GM12878 (cell line): ENCODE measurements at regions not wholly inside any gene's neighbourhood (a gene's known extent, or its start where the extent isn't known, plus 50 kb on each side); places are given as distances from the start of the nearest gene placed in this dataset.

ENCODE experiments used
- ATAC-seq: fragments of 200-7000 bp; cut with Tn5 transposase; 3 replicates; pipeline ENCODE4 v1.9.1; 2020; ENCODE audit warnings: mild to moderate bottlenecking, moderate library complexity
- BruUV-seq: library from RNA; stranded (reverse); fragments of 400-500 nt; replicated peaks from 2 replicates; lab custom pipeline; 2021; lab: Mats Ljungman, UMichigan
- CTCF ChIA-PET: fragments of 300-600 bp; sonication (Branson Sonifier 250); formaldehyde crosslinking; extraction: SDS; loops from one replicate; lab custom pipeline; 2021; ENCODE audit warnings: inconsistent platforms; lab: Yijun Ruan, JAX
- POLR2A ChIA-PET: fragments of 350-600 bp; formaldehyde crosslinking; extraction: SDS; loops from one replicate; lab custom pipeline; 2021; ENCODE audit warnings: inconsistent platforms; lab: Charles Lee
- RAD21 ChIA-PET: fragments of 300-600 bp; sonication (Branson Sonifier 250); formaldehyde crosslinking; loops from one replicate; lab custom pipeline; 2023; ENCODE audit warnings: antibody characterized with exemption; ENCODE audit not compliant: unreplicated experiment; lab: Charles Lee
- SMC1A ChIA-PET: fragments of 300-600 bp; sonication (Branson Sonifier 250); formaldehyde crosslinking; loops from one replicate; lab custom pipeline; 2023; ENCODE audit not compliant: unreplicated experiment, uncharacterized antibody; lab: Charles Lee
- DNase-seq: peaks from one replicate; pipeline ENCODE4 v3.0.0-alpha.2; 2011; ENCODE audit warnings: low read depth, low spot score
- FAIRE-seq: peaks from 3 replicates; lab custom pipeline; 2011; peaks lifted over from hg19 to GRCh38; lab: Jason Lieb, UNC
- H2AFZ ChIP-seq: 2 replicates; pipeline ENCODE4 v1.6.0; 2011; ENCODE audit warnings: low read depth, low read length, control low read depth; ENCODE audit not compliant: control insufficient read depth
- H3K27ac ChIP-seq: 2 replicates; pipeline ENCODE4 v1.5.1; 2011; ENCODE audit warnings: control low read depth; ENCODE audit not compliant: control insufficient read depth, insufficient read depth
- H3K27me3 ChIP-seq, 2 experiments: replicated peaks in 1 of 2; 2 replicates each; pipeline versions ENCODE4 v1.6.0 to v1.6.1; 2011; ENCODE audit warnings: low read length in 1 of 2; ENCODE audit not compliant: control insufficient read depth in 2 of 2, insufficient read depth in 2 of 2
- H3K36me3 ChIP-seq, 2 experiments: 2 replicates each; pipeline ENCODE4 v1.5.1; 2011; ENCODE audit warnings: low read length in 1 of 2; ENCODE audit not compliant: control insufficient read depth in 2 of 2, insufficient read depth in 2 of 2
- H3K4me1 ChIP-seq: 2 replicates; pipeline ENCODE4 v1.6.1; 2011; ENCODE audit warnings: mild to moderate bottlenecking, low read length, moderate library complexity, mixed read lengths; ENCODE audit not compliant: control insufficient read depth, insufficient read depth
- H3K4me2 ChIP-seq: 2 replicates; pipeline ENCODE4 v1.6.0; 2011; ENCODE audit warnings: control low read depth; ENCODE audit not compliant: control insufficient read depth, insufficient read depth
- H3K4me3 ChIP-seq: fragments of 200-600 bp; sonication (generic); 2 replicates; pipeline ENCODE4 v1.5.1; 2016
- H3K79me2 ChIP-seq: 2 replicates; pipeline ENCODE4 v1.6.0; 2011; ENCODE audit warnings: low read length; ENCODE audit not compliant: control insufficient read depth, insufficient read depth
- H3K9ac ChIP-seq: 2 replicates; pipeline ENCODE4 v1.8.0; 2011; ENCODE audit warnings: low read length, control low read depth, mixed read lengths; ENCODE audit not compliant: control insufficient read depth, insufficient read depth
- H3K9me3 ChIP-seq: replicated peaks from 3 replicates; pipeline ENCODE4 v1.5.1; 2011; ENCODE audit warnings: mild to moderate bottlenecking, low read length; ENCODE audit not compliant: control insufficient read depth, insufficient read depth
- H4K20me1 ChIP-seq: 2 replicates; pipeline ENCODE4 v1.6.0; 2011; ENCODE audit not compliant: control insufficient read depth, insufficient read depth
- BMI1 ChIP-seq: fragments of 450-650 bp; IDR thresholded peaks from 2 replicates; pipeline ENCODE4 v1.6.1; 2016; ENCODE audit warnings: mild to moderate bottlenecking, moderate library complexity, borderline replicate concordance
- E2F8 ChIP-seq: fragments of 450-650 bp; IDR thresholded peaks from 2 replicates; pipeline ENCODE4 v1.6.1; 2018; ENCODE audit warnings: mild to moderate bottlenecking, low read depth, moderate library complexity; ENCODE audit not compliant: partially characterized antibody
- ESRRA ChIP-seq: IDR thresholded peaks from 2 replicates; pipeline ENCODE4 v1.6.1; 2012; ENCODE audit warnings: mild to moderate bottlenecking, low read length, improper control_type of control experiment
- IRF4 ChIP-seq: IDR thresholded peaks from 2 replicates; pipeline ENCODE4 v1.6.1; 2011; ENCODE audit warnings: low read depth, low read length
- MXI1 ChIP-seq: fragments of 150-350 bp; IDR thresholded peaks from 2 replicates; pipeline ENCODE4 v1.6.1; 2011; ENCODE audit warnings: low read depth, mild to moderate bottlenecking, inconsistent platforms, low read length, improper control_type of control experiment
- MYB ChIP-seq: fragments of 150-350 bp; IDR thresholded peaks from 2 replicates; pipeline ENCODE4 v1.6.1; 2014; ENCODE audit warnings: mild to moderate bottlenecking, low read depth, low read length, borderline replicate concordance
- NR2C1 ChIP-seq: fragments of 450-650 bp; IDR thresholded peaks from 2 replicates; pipeline ENCODE4 v1.6.1; 2017; ENCODE audit warnings: antibody characterized with exemption, mild to moderate bottlenecking, moderate library complexity
- POLR2A ChIP-seq: IDR thresholded peaks from 2 replicates; pipeline ENCODE4 v1.6.1; 2011; ENCODE audit warnings: low read depth, mild to moderate bottlenecking, low read length
- RB1 ChIP-seq: fragments of 450-650 bp; formaldehyde crosslinking; IDR thresholded peaks from 2 replicates; pipeline ENCODE4 v1.6.1; 2017; ENCODE audit warnings: mild to moderate bottlenecking, borderline replicate concordance
- SKIL ChIP-seq: fragments of 450-650 bp; IDR thresholded peaks from 2 replicates; pipeline ENCODE4 v1.6.1; 2017; ENCODE audit warnings: mild to moderate bottlenecking, low read depth, inconsistent platforms; ENCODE audit not compliant: poor library complexity, severe bottlenecking
- SMAD1 ChIP-seq: fragments of 450-650 bp; IDR thresholded peaks from 2 replicates; pipeline ENCODE4 v1.6.1; 2018; ENCODE audit warnings: mild to moderate bottlenecking, low read depth; ENCODE audit not compliant: partially characterized antibody
- STAT3 ChIP-seq: IDR thresholded peaks from 2 replicates; pipeline ENCODE4 v1.6.1; 2011; ENCODE audit warnings: low read depth, low read length, improper control_type of control experiment
- SUPT20H ChIP-seq: IDR thresholded peaks from 2 replicates; pipeline ENCODE4 v1.6.1; 2011; ENCODE audit warnings: low read depth, mild to moderate bottlenecking, low read length, moderate library complexity, borderline replicate concordance; ENCODE audit not compliant: control insufficient read depth
- TARDBP ChIP-seq: IDR thresholded peaks from 2 replicates; pipeline ENCODE4 v1.6.1; 2016; ENCODE audit warnings: borderline replicate concordance
- ZNF207 ChIP-seq: fragments of 450-650 bp; IDR thresholded peaks from 2 replicates; pipeline ENCODE4 v1.6.1; 2014; ENCODE audit warnings: antibody characterized with exemption, mild to moderate bottlenecking, borderline replicate concordance
- ZNF384 ChIP-seq: IDR thresholded peaks from 2 replicates; pipeline ENCODE4 v1.6.1; 2012; ENCODE audit warnings: low read depth, mild to moderate bottlenecking, low read length, improper control_type of control experiment, borderline replicate concordance
- WGBS: methylation state at CpG from one replicate; pipeline ENCODE4 v1.1.6; 2016; ENCODE audit warnings: low lambda C conversion rate; ENCODE audit not compliant: insufficient replicate concordance, insufficient coverage; ENCODE audit errors: missing lambda C conversion rate; 5-methylcytosine and 5-hydroxymethylcytosine counted together
- in situ Hi-C: fragments of 300-500 bp; cut with MboI; formaldehyde crosslinking; loops from 9 replicates; pipeline ENCODE4 v1.14.3; 2018; ENCODE audit warnings: mixed read lengths
- intact Hi-C: fragments of 100-400 bp; cut with micrococcal nuclease; formaldehyde crosslinking; loops from one replicate; pipeline ENCODE4 v1.14.2; 2022; ENCODE audit not compliant: unreplicated experiment

- TF ChIP-seq E2F8: no peak
- no peak for TF ChIP-seq STAT3
Observed at GRCh38 chrX:67100031-67100884, 443.6 kb upstream of the AR start (continued).

GRCh38 chrX:67094061-67094460, 449.8 kb upstream of the AR start:
- no peak for FAIRE-seq
- ChIA-PET CTCF (no interaction called here), SMC1A (no interaction called here), RAD21 (no interaction called here), POLR2A (no interaction called here)
- Histone ChIP-seq H3K9ac (no peak overlapping the region), H2AFZ (no peak overlapping the region), H4K20me1 (no peaks in the 10 kb centered on the region), H3K36me3 (no peaks in the 10 kb centered on the region), H3K4me3 (no peak overlapping the region), H3K9me3 (no peaks in the 10 kb centered on the region), H3K4me2 (no peak overlapping the region), H3K27ac (no peak overlapping the region), H3K27me3 (no peaks in the 10 kb centered on the region), H3K4me1 (no peaks in the 10 kb centered on the region), H3K79me2 (no peaks in the 10 kb centered on the region)
- intact Hi-C loops: no loop called here
- ATAC-seq: no peak
- 41% methylated on average over 2 of the region's 2 CpGs for WGBS
- no TSS peak for BruUV-seq
- in situ Hi-C loops: no loop called here
- DNase-seq: no peak
- TF ChIP-seq BMI1 (no peak), POLR2A (no peak), MXI1 (no peak), IRF4 (no peak), SUPT20H (no peak), TARDBP (no peak), SMAD1 (no peak), MYB (no peak), ESRRA (no peak), NR2C1 (no peak), SKIL (no peak), ZNF384 (no peak), ZNF207 (no peak), RB1 (no peak)
